NCI-H510A (cell line): ENCODE measurements at regions not wholly inside any gene's neighbourhood (a gene's known extent, or its start where the extent isn't known, plus 50 kb on each side); places are given as distances from the start of the nearest gene placed in this dataset.

Experiments
- DNase-seq: peaks from one replicate; lab custom pipeline; 2025; lab: John Stamatoyannopoulos, UW

DNA sequence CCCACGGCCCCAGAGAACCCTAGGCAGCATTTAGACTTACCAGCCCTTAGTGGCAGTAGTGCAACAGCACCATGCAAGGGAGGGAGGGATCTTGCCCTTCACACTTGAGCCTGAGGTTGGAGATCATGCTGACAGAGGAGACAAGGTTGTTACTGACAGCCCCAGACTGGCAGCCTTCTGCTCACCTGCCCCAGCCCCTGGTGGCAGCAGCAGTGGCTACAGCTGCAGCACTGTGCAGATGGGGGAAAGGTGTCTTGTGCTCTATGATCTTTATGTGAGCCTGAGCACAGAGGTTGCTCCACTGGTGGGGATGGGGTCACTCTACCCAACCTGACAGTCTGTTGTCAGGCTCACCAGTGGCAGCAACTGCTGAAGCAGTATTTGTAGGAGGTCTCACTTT is 501.2 kb upstream of the LRRTM4 start:
- no peak for DNase-seq

DNA sequence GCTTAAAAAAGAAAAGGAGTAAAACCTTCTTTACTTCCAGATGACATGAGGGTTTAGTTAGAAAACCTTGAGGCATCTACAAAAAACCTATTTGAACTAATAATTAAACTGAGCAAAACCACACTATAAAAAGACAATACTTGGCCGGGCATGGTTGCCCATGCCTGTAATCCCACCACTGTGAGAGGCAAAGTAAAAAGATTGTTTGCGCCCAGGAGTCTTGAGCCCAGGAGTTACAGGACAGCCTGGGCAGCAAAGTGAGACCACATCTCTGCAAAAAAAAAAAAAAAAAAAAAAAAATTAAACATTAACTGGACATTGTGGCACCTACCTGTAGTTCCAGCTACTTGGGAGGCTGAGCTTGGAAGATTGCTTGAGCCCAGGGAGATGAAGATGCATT is 502.8 kb upstream of the LRRTM4 start:
- no peak for DNase-seq

DNA sequence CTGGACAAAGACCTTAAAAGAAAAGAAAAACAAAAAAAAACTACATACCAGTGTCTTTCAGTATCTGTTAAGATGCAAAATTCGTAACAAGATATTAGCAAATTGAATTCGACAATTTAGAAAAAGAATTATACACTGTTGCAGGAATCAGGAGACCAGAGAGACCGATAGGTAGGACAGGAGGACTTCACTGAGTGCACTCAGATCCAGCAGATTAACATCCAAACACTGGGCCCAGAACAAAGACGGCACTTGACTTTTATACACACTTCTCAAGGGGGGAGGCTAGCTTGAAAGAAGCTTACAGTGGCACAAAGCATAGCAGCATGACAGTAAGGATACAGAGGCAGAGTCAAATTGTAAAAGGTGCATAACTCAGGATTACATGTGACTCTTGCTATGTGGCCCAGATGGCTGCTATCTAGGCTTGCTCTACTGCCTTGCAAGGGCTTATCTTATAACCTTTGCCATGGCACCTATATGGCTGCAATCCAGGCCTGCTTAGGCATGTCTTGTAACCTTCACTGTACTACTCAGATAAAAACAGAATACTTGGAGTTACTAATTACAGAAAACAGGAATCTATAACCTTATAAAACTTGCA is 507.3 kb upstream of the LRRTM4 start:
- DNase-seq = no peak

DNA sequence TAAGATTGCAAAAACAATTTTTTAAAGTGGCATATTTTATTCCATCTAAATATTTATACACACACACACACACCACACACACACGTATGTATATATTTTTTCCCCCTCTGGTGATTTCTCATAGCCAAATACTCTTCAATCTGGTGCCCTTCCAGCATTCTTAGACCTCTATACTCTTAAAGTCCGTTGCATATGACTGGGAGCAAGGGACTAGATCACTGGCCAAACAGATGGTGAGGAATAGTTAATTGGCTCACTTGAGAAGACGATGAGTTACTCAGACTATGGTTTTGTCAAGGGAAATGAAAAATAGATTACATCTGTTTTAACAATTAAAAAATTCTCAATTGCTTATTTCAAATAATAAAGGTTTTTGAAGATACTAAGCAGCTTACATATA is 512.5 kb upstream of the LRRTM4 start:
- DNase-seq = no peak

DNA sequence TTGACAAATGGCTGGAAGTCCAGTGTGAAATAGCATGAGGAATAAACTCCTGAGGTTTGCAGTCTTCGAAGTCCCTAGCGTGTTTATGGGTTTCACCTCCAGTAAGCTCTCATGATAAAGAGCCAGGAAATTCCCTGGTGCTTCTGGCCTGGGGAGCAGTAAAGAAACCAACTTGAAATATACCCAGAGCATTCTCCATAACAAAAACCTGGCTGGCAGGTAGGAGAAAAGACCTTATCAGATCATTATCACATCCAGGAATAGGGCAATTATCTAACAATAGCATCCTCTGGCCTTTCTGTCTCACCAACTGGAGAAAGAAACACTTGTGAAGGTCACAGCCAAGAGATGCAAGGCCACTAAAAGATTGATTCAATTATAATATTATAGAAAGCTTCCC is 513.6 kb upstream of the LRRTM4 start:
- no peak for DNase-seq

DNA sequence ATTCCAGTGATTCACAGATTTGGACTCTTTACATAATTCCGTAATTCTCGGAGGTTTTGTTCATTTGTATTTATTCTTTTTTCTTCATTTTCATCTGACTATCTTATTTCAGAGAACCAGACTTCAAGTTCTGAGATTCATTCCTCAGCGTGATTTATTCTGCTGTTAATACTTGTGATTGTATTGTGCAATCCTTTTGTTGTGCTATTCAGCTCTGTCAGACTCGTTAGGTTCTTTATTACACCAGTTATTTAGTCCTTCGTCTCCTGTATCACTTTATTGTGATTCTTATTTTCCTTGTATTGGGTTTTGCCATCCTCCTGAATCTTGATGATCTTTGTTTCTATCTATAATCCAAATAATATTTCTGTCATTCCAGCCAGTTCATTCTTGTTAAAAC is 529.3 kb upstream of the LRRTM4 start:
- DNase-seq = no peak

DNA sequence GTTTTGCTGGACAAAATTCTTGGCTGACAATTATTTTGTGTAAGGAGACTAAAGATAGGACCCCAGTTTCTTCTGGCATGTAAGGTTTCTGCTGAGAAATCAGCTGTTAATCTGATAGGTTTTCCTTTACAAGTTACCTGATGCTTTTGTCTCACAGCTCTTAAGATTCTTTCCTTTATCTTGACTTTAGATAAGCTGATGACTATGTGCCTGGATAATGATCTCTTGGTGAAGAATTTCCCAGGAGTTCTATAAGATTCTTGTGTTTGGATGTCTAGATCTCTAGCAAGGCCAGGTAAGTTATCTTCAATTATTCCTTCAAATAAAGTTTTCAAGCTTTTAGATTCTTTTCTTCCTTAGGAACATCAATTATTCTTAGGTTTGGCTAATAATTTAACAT is 534.8 kb upstream of the LRRTM4 start:
- no peak for DNase-seq

DNA sequence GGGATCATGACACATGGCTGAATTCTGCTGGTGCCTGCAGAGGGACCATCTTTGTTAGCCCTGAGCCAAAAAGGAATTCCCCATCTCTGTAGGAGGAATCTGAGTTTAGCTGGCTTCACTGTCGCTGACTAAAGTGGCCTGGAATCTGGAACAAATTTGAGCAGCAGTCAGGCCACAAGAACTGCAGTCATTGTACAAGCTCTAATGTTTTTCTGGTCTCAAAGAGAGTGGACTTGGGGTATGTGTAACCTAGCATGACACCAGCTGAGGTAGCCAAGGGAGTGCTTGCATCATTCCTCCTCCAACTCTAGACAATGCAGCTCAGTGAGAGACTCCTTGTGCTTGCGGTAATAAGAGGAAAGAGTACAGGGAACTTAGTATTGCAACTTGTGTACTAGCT is 539.1 kb upstream of the LRRTM4 start:
- no peak for DNase-seq

DNA sequence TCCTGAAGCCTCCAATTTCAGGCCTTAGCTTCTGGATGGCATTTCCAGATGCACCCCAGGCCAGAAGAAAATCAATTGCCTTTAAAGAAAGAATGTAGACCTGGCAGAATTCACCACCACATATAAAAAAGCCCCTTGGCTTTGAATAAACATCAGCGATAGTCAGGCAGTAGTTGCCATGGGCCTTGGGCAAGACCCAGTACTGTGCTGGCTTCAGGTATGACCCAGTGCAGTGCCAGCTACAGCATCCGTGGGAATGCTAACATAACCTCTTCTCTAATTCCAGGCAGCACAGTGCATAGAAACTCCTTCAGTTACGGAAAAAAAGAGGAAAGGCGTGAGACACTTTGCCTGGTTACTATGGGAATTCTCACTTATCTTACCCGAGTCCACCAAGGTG is 539.6 kb upstream of the LRRTM4 start:
- DNase-seq = no peak

DNA sequence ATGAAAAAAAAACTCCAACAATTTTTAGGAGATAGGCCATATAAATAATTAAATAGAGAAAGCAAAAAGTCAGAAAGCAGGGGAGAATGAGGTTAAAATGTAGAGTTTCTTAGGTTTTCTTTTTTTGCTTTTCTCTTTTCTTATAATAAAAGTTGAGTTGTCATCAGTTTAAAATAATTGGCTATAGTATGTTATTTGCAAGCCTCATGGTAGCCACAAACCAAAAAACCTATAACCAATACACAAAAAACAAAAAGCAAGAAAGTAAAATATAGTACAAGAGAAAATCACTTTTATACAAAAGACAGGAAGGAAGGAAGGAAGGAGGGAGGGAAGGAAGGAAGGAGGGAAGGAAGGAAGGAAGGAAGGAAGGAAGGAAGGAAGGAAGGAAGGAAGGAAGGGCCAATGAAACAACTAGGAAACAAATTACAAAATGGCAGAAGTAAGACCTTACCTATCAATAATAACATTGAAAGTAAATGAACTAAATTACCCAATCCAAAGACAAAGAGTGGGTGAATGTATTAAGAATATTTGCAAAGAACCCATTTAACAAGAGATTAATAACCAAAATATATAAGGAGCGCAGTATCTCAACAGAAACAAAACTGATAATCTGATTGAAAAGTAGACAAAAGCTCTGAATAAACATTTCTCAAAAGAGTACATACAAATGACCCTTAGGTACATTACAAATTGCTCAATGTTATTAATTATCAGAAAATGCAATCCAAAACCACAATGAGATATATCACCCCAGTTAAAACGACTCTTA is 541.3 kb upstream of the LRRTM4 start:
- no peak for DNase-seq

DNA sequence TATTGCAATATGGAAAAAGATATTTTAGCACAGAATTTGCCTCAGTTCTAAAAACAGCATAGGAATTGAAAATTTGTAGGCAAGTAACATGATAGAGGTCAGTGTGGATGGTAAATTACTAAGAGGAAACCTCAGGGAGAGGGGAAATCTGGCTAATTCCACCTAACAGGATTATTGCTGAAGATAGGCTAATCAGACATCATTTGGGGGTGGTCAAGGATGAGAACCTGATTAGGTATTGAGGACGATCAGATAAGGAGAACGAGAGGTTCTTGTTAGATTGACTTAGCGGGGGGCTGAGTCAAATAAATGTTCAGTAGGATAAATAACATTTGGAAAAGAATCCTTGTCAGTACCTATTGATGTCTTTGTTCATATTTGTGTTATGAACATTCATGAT is 543.2 kb upstream of the LRRTM4 start:
- DNase-seq = no peak

DNA sequence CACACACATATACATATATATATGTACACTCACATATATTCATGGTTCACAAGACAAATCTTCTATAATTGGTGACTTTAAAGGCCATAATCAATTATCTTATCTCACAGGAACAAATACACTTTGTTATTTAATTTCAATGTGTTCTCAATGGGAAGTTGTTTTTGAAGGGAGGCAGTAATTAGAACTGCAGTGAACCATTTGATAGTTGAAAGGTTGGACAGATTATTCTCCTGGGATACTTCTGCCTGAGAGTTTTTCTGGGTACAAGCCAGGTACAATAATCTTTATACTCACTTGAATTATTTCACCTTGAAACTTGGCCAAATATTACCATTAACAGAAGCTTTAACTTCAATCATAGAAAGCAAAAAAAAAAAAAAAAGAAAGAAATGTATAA is 546.6 kb upstream of the LRRTM4 start:
- DNase-seq = no peak

DNA sequence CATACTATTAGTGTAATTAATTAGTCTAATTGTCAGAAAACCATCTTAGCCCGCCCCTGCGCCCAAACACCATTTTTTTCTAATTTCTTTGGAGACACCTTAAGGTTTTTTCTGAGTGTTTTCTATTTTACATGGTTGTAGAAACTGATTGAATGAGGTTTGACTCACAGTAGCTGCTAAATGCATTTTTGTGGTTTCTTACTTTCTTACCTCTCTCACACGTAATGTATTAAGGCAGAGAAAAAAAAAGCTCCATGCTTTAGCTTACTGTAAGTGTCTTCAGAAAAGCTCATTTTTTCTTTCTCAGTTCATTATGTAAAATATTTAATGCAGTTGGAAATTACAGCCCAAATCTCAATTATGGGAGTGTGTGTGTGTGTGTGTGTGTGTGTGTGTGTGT is 548.5 kb upstream of the LRRTM4 start:
- no peak for DNase-seq

DNA sequence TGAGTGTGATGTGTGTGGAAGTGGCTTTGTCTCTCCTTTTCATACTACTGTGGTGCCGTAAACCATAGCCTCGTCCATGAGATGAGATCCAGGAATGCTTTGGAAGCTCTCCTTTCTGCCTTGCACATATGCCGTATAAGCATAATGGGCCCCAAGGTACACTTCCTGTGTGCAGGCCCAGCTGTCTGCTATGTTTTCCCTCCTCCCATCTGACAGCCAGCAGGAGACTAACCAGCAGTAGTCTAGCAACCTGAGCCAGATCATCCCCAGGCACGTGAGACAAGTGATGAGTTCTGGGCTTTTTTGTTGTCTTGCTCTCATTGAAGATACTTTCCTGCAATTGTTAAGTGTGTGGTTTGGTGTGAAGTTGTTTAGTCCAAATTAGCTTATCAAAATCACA is 555.5 kb upstream of the LRRTM4 start:
- peak; percentile 61 for DNase-seq

DNA sequence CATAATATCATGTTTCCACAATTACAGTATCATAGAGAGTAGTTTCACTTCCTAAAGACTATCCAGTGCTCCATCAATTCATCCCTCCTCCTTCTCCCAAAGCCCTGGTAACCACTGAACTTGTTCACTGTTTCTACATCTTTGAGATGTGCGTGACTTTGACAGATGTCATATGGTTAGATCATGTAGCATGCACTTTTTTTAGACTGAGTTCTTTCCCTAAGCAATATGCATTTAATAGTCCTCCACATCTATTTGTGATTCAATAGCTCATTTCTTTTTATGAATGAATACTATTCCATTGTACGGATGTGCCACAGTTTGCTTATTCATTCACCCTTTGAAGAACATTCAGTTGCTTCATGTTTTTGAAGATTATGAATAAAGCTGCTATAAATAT is 560.4 kb upstream of the LRRTM4 start:
- no peak for DNase-seq

DNA sequence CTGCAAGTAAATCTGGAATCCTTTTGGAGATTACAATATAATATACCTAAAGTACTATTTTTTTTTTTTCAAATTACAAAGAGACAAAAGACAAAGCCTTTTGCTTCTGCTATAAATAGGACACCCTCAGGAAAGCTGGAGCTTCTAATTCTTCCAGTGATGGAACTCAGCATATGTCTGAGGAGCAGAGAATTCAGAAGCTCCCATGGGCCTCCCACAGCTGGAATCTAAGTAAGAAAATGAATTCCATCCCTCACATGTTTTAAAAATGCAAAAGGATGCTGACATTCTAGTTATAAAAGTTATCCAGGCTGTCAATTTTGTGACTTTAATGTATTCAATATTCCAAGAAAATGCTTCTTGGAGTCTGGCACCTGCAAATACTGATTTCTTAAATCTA is 571.3 kb upstream of the LRRTM4 start:
- DNase-seq = no peak

DNA sequence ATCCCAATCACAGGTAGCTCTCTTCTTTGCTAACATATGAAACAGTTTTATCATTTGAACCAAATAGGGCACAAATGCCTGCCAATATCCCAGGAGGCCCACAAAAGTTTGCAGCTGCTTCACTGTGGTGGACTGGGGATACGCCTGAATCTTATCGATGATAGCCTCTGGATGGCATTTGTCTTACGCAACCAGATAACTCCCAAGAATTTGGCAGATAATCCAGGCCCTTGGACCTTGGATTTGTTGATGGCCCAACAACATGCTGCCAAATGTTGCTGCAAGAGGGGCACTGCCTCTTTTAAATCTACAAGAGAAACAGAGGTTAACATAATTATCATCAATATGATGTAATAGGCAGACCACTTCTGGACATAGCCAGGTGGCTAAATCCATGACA is 587.1 kb upstream of the LRRTM4 start:
- no peak for DNase-seq

DNA sequence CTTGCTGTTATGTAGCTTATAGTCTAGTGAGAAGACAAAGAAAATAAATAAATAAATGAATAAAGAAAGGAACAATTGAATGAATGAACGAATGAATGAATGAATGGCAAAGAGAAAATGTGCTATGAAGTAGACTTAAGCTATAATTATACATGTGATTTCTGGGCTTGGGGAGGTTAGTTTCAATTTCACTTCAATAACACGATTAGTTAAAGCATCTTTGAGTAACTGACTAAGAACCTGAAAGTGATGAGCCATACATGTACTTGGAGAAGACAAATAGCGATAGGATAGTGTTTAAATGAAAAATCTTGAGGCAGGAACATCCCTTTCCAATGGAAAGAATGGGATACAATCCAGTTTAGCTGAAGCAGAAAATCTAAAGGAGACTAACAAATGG is 593.1 kb upstream of the LRRTM4 start:
- DNase-seq = no peak

DNA sequence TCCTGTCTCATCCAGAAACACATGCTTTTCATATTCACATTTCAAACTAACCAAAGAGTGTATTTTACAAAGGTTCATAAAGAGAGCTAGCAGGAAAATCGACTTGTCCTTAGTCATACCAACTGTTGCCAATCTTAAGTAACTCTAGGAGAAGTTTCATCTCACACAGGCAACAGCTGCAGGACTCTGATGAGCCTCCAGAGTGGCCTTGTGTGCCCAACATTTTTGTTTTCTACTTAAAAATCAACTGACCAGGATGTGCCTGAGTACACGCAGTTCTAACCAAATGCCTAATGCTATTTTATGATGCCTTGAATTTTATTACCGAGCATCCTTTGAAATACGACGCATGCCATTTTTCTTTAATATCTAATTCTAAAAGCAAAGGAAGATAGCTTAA is 595.9 kb upstream of the LRRTM4 start:
- DNase-seq = no peak

DNA sequence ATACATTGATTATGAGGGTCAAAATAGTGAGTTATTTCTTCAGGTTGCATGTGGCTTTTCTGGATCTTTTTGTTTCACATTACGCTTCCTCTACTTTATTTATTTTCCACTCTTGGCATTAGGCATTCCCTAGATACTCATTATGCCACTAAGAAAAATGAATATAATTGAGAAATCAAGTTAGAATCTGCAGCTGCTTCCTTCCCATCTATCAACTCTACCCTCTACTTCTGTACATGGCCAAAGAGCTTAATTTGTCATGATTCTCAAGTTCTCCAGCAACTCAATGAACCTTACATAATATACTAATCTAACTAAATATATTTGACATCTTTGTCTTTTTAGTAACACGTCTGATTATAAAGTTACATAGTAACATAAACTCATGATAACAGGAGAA is 598.1 kb upstream of the LRRTM4 start:
- DNase-seq = no peak

DNA sequence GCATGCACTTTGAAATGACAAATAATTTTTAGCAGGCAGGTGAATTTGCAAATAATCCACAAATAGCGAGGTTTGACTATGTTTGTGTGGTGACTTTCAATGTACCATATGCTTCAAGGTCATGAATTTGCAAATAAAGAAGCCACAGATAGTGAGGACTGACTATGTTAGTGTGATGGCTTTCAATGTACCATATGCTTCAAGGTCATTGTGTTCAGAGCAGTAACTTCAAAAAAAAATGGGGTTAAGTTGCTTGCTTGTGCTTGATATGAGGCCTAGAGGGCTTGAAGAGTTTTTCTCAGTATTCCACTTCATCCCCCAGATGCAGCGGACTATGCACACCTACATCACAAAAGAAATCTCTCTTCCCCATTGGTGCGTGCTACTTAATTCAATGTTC is 602.9 kb upstream of the LRRTM4 start:
- DNase-seq = no peak

DNA sequence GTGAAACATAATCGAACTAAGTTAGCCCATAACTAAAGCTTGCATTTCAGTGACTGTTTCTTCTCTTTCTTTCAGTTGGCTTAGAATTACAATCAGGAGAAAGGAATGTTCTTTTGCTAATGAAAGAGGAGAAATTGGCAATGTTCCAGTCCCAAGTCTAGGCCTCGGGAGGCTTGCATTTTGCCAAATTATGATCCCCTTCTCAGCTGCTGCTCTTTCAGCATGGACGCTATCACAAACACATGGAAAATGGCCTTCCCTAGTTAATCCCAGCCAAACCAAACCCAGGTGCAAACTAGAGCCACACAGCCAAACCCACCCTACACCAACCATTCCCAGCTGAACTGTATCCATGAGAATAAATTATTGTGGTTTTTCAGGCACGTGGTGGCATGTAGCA is 605.2 kb upstream of the LRRTM4 start:
- no peak for DNase-seq

DNA sequence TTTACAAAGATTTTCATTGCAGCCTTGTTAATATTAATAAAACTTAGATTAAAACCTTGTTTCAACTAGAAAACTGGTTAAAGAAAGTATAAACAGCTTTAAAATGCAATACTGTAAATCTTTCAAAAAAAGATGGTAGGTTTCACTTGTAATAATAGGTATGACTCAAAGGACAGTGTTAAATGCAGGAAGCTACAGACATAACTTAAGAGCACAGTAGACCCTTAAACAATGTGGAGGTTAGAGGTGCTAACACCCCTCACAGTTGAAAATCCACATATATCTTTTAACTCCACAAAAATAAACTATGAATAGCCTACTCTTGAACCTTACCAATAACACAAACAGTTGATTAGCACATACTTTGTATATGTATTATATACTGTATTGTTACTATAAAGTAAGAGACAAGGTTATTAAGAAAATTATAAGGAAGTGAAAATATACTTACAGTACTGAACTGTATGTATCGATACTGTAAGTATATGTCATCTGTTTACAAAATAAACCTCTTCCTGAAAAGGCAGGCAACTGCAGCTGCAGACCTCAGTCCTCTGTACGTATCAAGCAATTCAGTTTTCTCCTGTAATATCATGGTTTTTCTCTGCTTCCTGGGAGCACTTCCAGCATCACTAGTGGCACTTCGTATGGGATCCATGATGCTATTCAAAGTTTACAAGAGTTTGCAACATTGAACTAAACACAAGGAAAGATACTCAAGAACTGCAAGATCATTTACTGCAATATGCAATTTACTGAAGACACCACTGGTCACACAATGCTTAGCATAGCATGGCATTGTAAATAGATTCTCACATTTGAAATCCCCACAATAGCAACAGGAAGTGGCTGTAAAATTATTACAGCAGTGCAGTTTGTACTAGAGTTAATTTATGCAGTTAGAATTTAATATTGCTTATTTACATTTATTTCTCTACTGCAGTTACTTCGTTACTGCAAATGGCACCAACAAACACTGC is 610.5 kb upstream of the LRRTM4 start:
- no peak for DNase-seq
